ENCODE measurements at regions not wholly inside any gene's neighbourhood (a gene's known extent, or its start where the extent isn't known, plus 50 kb on each side); places are given as distances from the start of the nearest gene placed in this dataset.
"Not testable (repeated sequence)": the region's sequence is repeated elsewhere in the genome, so short reads cannot be mapped to it uniquely, and the experiment has no call there.

GRCh38 chr2:34003795-34004194 lies 404.7 kb upstream of the FAM98A start:
- no peak for DNase-seq (ENCODE audit: low spot score)

DNA sequence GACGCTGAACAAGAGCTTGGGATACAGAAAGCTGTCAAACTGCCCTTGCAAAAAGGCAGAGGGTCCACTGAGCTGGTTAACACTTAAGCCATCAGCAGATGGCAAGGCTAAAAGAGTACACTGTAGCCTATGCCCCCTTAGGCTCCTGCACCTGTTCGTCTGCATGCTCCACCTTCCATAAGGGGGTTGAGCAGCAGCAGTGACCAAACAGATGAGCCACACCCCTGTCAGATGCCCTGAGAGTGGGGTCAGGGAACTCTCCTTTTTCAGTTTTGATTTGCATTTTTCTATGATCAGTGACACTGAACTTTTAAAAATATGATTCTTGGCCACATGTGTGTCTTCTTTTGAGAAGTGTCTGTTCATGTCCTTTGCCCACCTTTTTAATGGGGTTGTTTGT lies 402.5 kb upstream of the FAM98A start:
- DNase-seq (ENCODE audit: low spot score): no peak

DNA sequence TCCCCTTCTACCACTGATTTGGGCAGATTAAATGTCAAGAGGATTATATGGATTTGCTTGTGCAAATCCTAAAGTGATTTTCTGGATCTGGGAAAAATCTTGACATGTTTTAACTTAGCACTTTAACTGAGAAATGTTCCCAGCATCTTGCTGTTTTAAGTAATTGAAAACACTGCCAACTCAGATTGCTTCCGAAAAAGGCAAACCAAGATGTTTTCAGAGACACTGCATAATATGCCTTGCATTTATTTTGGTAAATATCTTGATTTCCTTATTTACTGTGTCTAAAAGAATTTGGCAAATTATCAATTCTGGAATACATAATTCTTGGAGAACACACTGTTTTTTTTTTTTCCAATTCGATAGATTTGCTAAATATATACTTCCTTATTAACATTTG lies 385.0 kb upstream of the FAM98A start:
- DNase-seq (ENCODE audit: low spot score): no peak

- no peak for DNase-seq (ENCODE audit: low spot score)
These were observed 379.4 kb upstream of the FAM98A start for GRCh38 chr2:33978471-33978870.

DNA sequence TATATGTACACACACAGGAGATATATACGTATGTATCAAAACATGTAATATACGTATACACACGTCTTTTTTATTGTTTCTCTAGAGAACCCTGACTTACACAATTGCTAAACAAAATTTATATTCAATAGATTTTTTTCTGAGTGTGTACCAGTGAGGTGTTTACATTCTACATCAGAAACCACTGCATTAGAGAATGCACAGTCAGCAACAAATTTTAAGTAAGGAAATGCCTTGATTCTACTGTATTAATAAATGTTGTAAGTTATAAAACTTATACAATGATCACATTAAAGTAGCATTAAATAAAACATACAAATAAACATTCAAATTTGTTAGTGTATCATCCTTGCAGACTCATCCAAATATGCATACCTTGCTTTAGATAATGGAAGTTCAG lies 376.4 kb upstream of the FAM98A start:
- DNase-seq (ENCODE audit: low spot score): no peak

DNA sequence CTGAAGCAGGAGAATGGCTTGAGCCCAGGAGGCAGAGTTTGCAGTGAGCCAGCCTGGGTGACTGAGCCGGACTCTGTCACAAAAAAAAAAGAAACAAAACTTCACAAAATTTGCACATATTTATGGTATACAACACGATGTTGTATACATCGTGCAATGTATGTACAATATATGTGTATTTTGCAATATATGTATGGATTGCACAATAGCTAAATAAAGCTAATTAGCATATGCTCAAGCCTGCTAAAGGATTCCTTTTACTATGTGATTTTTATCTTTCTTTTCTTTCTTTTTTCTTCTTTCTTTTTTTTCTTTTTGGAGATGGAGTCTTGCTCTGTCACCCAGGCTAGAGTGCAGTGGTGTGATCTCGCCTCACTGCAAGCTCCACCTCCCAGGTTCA lies 368.0 kb upstream of the FAM98A start:
- no peak for DNase-seq (ENCODE audit: low spot score)

GRCh38 chr2:33958591-33958990 lies 359.5 kb upstream of the FAM98A start:
- DNase-seq (ENCODE audit: low spot score): no peak

DNA sequence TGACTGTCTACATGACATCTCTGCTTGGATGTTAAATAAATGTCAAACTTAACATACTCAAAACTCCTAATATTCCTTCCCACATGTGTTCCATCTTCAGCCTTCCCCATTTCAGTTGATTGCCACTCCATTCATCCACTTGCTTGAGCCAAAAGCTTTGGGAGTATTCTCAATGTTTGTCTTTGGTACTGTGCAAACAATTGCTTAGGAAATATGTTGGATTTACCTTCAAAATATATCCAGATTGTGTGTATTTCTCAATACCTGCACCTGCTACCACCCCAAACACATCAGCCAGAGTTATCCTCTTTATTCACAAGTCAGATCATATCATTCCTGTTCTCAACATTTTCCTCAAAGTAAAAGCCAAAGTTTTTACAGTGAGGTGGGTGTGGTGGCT lies 350.3 kb upstream of the FAM98A start:
- no peak for DNase-seq (ENCODE audit: low spot score)

DNA sequence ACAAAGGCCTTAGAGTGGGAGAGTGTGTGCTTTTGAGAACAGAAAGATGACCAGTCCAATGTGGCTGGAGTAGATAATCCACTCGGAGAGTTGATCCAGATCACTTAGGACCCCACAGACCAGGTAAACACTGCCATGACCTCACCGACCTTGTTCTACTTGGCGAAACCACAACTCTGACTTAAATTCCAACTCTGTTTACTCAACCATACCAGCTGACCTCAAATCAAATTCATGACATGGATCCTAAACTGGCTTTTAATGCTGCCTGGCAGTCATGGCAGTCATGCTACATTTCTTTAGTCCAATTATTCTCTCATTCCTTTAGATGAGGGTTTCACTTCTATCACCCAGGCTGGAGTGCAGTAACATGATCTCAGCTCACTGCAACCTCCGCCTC lies 347.1 kb upstream of the FAM98A start:
- DNase-seq (ENCODE audit: low spot score): peak; percentile 1

DNA sequence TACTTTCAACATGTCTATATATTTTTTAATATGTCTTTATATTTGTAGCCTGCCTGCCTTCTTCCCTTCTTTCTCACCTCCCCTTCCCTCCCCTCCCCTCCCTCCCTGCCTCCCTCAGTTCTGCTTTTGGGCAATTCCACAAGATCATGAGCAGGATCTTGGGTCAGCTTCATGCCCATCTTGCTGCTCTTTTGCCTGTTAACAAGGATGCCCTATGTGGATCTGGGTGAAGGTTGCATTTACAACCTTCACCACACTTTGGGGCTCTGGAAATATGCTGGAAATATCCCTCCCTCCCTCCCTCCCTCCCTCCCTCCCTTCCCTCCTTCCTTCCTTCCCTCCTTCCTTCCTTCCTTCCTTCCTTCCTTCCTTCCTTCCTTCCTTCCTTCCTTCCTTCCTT lies 334.1 kb upstream of the FAM98A start:
- DNase-seq (ENCODE audit: low spot score): no peak

GRCh38 chr2:33931164-33931563 lies 332.1 kb upstream of the FAM98A start:
- DNase-seq (ENCODE audit: low spot score): no peak

GRCh38 chr2:33929467-33929866 lies 330.4 kb upstream of the FAM98A start:
- DNase-seq (ENCODE audit: low spot score): no peak

GRCh38 chr2:33927756-33928155 lies 328.7 kb upstream of the FAM98A start:
- DNase-seq (ENCODE audit: low spot score): no peak

DNA sequence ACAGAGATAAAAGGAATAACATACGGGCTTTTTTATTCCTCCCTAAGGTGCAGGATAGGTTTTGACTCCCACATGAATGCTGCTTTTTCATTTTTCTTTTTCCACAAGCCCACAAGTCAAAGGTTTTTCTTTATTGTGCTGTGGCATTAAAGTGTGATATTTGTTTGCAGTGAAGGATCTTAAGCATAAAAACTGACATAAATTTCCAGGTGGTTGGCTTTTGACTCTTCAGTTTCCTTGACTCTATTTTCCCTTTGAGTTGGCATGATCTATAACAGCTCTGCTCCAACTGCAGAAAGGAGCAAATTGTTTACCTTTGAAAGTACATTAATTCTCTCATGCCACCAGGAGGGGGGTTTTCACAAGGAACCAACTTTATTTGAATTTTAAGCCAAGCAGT lies 326.2 kb upstream of the FAM98A start:
- DNase-seq (ENCODE audit: low spot score): no peak

DNA sequence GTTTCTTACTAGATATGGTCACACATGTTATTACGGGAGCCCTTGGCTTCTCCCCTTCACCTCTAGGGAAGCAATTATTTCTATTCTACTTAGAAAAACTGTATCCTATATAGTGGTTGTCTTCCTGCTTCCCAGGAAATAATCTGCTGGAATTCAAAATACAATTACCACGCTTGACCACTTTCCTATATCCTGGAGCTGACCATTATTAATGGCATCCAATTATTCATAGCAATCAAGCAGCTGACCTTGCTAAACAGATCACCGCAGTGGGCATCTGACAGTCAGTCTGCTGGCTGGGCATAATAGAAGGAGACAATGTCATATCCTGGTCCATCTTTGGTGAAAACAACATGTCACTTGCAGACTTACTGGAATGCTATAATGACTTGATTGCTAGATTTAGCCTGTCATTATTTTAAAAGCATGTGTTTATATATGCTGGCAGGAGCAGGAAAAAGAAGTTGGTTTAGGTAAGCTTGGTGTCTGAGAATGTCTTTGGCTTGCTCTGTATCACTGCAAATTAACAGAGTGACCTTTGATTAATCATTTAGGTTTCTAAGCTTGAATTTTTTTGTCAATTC lies 325.6 kb upstream of the FAM98A start:
- DNase-seq (ENCODE audit: low spot score): no peak

- no peak for DNase-seq (ENCODE audit: low spot score)
These were observed 318.2 kb upstream of the FAM98A start for GRCh38 chr2:33917252-33917651.

- DNase-seq (ENCODE audit: low spot score): no peak
These were observed 314.0 kb upstream of the FAM98A start for GRCh38 chr2:33913071-33913616.

DNA sequence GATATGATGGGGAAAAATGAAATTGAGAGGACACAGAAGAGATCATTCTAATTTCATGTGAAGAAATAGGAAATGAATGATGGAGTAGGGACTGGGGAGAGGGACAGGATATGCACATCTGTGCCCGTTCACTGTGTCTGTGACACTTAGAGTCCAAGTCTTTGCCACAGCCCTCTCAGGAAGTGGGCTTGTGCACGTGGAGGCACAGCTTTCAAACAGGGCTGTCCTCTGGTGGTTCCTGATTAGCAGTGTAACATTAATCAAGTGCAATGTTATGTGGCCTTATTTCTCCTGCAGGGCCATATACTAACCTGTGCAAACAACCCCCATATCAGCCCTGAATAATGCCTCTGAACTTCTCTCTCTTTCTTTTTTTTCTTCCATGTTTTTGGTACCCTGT lies 312.2 kb upstream of the FAM98A start:
- DNase-seq (ENCODE audit: low spot score): no peak

DNA sequence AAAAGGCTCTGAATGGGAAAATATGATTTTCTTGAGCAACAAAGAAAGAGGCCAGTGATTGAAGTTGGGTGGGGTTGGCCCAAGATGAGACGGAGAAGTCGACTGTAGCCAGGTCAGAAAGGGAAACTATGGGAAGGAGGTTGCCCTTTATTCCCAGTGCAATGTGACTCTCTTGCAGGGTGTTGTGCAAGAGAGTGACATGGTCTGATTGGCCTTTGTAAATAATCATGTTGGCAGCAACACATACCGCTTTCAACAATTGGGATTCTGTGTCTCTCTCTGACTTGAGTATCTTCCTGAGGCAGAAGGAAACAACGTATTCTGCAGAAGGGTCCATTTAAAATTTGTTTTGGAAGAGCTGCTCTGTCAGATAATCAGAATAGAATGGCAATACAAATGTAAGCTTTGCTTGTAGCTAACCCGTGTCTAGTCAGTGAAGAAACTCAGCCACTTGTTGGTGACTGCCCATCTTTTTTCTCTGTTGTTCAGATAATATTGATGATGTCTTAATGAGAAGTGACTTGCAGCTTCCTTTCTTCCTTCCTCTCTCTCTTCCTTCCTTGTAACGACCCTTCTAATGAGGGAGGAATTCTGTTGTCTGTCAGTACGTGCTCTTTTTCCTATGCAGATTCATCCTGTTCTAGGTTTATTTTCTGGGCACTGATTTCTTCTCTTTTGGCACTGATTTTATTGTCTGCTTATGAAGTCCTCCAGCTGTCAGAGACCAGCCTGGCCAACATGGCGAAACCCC lies 311.0 kb upstream of the FAM98A start:
- DNase-seq (ENCODE audit: low spot score): no peak

GRCh38 chr2:33907866-33908265 lies 308.8 kb upstream of the FAM98A start:
- DNase-seq (ENCODE audit: low spot score): no peak

DNA sequence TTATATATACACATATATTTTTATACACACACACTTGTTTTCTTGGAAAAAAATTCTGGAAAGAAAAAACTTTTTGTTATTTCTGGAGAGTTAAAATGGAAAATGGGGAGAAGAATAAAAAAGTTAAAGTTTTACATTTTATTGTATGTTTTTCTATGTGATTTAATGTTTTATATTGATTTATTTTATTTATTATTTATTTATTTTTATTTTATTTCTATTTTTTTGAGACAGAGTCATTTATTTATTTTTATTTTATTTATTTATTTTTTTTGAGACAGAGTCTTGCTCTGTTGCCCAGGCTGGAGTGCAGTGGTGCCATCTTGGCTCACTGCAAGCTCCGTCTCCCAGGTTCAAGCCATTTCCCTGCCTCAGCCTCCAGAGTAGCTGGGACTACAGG lies 307.0 kb upstream of the FAM98A start:
- DNase-seq (ENCODE audit: low spot score): not testable (repeated sequence)

DNA sequence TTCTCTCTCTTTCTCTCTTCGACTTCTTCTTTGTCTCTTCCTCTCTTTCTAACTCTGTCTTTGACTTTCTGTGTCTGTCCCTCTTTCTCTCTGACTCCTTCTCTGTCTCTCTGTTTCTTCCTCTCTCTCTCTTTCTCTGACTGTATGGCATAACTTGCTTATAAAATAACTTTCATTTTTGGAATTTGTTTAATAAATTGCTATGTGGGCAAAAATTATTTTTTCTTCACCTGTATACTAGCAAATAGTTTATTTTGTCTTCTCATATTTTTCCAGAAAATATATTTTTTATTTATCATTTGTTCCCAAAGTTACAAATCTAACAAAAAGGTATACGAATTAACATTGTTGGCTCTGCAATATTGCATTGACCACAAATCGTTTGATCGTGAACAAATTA lies 305.7 kb upstream of the FAM98A start:
- no peak for DNase-seq (ENCODE audit: low spot score)

GRCh38 chr2:33903701-33904100 lies 304.6 kb upstream of the FAM98A start:
- DNase-seq (ENCODE audit: low spot score): no peak

- DNase-seq (ENCODE audit: low spot score): no peak
These were observed 304.1 kb upstream of the FAM98A start for GRCh38 chr2:33903215-33903614.

All from A172 (cell line).